Smooth muscle cell (in vitro differentiated cells): ENCODE measurements at regions not wholly inside any gene's neighbourhood (a gene's known extent, or its start where the extent isn't known, plus 50 kb on each side); places are given as distances from the start of the nearest gene placed in this dataset.

ENCODE experiments used
- DNase-seq: peaks from one replicate; lab custom pipeline; 2025; ENCODE audit not compliant: unreplicated experiment; lab: John Stamatoyannopoulos, UW
- H2AFZ ChIP-seq: fragments of 200-600 bp; sonication (generic); 2 replicates; pipeline ENCODE4 v1.6.0; 2016; ENCODE audit warnings: antibody characterized with exemption, low read depth, mild to moderate bottlenecking
- H3F3A ChIP-seq: fragments of 200-600 bp; sonication (generic); 2 replicates; pipeline ENCODE4 v1.6.0; 2017; ENCODE audit warnings: antibody characterized with exemption, low read depth
- H3K27ac ChIP-seq: fragments of 200-600 bp; sonication (generic); 2 replicates; pipeline ENCODE4 v1.5.1; 2016; ENCODE audit warnings: low read depth, mild to moderate bottlenecking
- H3K27me3 ChIP-seq: fragments of 200-600 bp; sonication (generic); 2 replicates; pipeline ENCODE4 v1.6.1; 2016; ENCODE audit warnings: low read depth, mild to moderate bottlenecking
- H3K36me3 ChIP-seq: fragments of 200-600 bp; sonication (generic); 2 replicates; pipeline ENCODE4 v1.5.1; 2016; ENCODE audit warnings: low read depth
- H3K4me1 ChIP-seq: fragments of 200-600 bp; sonication (generic); 2 replicates; pipeline ENCODE4 v1.5.1; 2016; ENCODE audit warnings: low read depth
- H3K4me2 ChIP-seq: fragments of 200-600 bp; sonication (generic); 2 replicates; pipeline ENCODE4 v1.6.0; 2016; ENCODE audit warnings: mild to moderate bottlenecking
- H3K4me3 ChIP-seq: fragments of 200-600 bp; sonication (generic); 2 replicates; pipeline ENCODE4 v1.5.1; 2016; ENCODE audit warnings: mild to moderate bottlenecking
- H3K79me2 ChIP-seq: fragments of 200-600 bp; sonication (generic); 2 replicates; pipeline ENCODE4 v1.6.0; 2016; ENCODE audit warnings: low read depth, mild to moderate bottlenecking
- H3K9ac ChIP-seq: fragments of 200-600 bp; sonication (generic); 2 replicates; pipeline ENCODE4 v1.6.0; 2016; ENCODE audit warnings: low read depth
- H3K9me3 ChIP-seq: fragments of 200-600 bp; sonication (generic); replicated peaks from 2 replicates; pipeline ENCODE4 v1.5.1; 2016; ENCODE audit warnings: low read depth
- H4K20me1 ChIP-seq: fragments of 200-600 bp; sonication (generic); 2 replicates; pipeline ENCODE4 v1.6.0; 2016; ENCODE audit warnings: low read depth
- WGBS: methylation state at CpG from one replicate; pipeline ENCODE4 v1.1.7; 2016; ENCODE audit warnings: low lambda C conversion rate; 5-methylcytosine and 5-hydroxymethylcytosine counted together
- TF ChIP-seq, protein P1 (sequence below): fragments of 200-600 bp; sonication (generic); IDR thresholded peaks from 2 replicates; pipeline ENCODE4 v1.5.1; 2017; ENCODE audit warnings: borderline replicate concordance, mild to moderate bottlenecking, antibody characterized with exemption; ENCODE audit not compliant: insufficient read depth, poor library complexity, severe bottlenecking

DNA sequence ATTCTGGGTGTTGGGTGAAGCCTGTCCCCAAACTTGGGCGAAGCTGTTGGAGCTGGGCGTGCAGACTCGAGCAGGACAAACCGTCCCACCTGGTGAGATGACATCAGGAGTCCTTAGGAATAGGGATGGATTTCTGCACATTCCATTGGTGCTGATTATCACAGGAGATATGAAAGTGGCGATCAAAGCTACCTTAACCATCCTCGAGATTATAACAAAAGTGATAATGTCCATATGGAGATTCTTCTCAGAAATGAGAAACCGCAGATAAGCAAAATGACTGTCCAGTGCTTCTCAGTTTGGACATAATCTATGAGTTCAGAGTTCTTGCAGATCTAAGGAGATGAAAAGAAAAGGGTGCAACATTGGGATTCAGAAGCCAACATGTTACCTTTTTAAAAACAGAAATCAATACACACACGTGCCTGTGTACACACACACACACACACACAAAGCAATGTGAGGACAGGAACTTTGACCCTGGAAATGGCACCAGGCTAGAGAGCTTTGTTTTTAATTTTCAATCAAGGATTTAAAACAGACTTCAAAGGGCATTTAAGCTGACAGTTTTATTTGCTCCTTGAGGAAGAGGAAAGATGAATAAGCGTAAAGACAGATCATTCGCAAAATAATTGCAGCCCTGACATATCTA is 165.4 kb downstream of the CD83 start:
- Histone ChIP-seq H3F3A (no peaks in the 10 kb centered on the region), H3K9me3 (no peaks in the 10 kb centered on the region), H3K27ac (no peak overlapping the region), H4K20me1 (no peaks in the 10 kb centered on the region), H3K4me2 (no peak overlapping the region), H3K36me3 (no peaks in the 10 kb centered on the region), H2AFZ (no peak overlapping the region), H3K4me3 (no peak overlapping the region), H3K79me2 (no peaks in the 10 kb centered on the region), H3K27me3 (no peaks in the 10 kb centered on the region), H3K4me1 (no peaks in the 10 kb centered on the region), H3K9ac (no peak overlapping the region)
- TF ChIP-seq, protein P1, sequence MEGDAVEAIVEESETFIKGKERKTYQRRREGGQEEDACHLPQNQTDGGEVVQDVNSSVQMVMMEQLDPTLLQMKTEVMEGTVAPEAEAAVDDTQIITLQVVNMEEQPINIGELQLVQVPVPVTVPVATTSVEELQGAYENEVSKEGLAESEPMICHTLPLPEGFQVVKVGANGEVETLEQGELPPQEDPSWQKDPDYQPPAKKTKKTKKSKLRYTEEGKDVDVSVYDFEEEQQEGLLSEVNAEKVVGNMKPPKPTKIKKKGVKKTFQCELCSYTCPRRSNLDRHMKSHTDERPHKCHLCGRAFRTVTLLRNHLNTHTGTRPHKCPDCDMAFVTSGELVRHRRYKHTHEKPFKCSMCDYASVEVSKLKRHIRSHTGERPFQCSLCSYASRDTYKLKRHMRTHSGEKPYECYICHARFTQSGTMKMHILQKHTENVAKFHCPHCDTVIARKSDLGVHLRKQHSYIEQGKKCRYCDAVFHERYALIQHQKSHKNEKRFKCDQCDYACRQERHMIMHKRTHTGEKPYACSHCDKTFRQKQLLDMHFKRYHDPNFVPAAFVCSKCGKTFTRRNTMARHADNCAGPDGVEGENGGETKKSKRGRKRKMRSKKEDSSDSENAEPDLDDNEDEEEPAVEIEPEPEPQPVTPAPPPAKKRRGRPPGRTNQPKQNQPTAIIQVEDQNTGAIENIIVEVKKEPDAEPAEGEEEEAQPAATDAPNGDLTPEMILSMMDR = no peak
- DNase-seq = no peak
- 89% methylated on average over 10 of the region's 10 CpGs for WGBS

DNA sequence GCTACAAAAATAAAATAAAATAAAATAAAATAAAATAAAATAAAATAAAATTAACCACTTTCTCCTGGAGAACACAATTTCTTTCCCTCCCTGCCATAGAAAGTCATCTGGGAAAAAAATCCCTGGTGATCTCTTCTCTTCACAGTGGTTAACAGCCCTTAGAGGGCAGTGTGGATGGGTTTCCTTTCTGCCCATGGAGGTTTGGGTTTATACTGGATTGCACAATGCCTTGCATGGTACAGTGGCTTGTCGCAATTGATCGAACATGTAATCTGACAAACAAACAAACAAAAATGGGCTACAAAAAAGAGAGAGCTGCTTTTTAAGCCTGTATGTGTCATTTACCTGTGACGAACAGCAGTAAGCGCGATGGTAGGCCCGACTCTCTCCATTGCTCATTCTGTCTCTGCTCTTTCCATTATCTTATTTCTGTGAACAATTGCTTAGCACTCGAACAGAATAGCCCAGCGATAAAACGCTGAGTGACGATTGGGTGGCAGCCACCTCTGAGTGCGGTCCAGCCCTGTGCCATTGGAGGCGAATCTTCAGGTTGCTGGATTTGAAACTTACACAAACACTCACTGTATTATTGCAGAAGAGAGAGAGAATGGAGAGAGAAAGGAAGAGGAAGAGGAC is 166.1 kb downstream of the CD83 start:
- no peak overlapping the region for H3K4me2 ChIP-seq
- TF ChIP-seq, protein P1 = no peak
- H3K4me1 ChIP-seq = no peaks in the 10 kb centered on the region
- no peaks in the 10 kb centered on the region for H3K9me3 ChIP-seq
- H3F3A ChIP-seq = no peaks in the 10 kb centered on the region
- H3K4me3 ChIP-seq = no peak overlapping the region
- H3K27ac ChIP-seq = no peak overlapping the region
- H3K9ac ChIP-seq = no peak overlapping the region
- 89% methylated on average over 12 of the region's 12 CpGs for WGBS
- DNase-seq = no peak
- H2AFZ ChIP-seq = no peak overlapping the region
- no peaks in the 10 kb centered on the region for H3K36me3 ChIP-seq
- H4K20me1 ChIP-seq = no peaks in the 10 kb centered on the region
- no peaks in the 10 kb centered on the region for H3K27me3 ChIP-seq
- no peaks in the 10 kb centered on the region for H3K79me2 ChIP-seq

DNA sequence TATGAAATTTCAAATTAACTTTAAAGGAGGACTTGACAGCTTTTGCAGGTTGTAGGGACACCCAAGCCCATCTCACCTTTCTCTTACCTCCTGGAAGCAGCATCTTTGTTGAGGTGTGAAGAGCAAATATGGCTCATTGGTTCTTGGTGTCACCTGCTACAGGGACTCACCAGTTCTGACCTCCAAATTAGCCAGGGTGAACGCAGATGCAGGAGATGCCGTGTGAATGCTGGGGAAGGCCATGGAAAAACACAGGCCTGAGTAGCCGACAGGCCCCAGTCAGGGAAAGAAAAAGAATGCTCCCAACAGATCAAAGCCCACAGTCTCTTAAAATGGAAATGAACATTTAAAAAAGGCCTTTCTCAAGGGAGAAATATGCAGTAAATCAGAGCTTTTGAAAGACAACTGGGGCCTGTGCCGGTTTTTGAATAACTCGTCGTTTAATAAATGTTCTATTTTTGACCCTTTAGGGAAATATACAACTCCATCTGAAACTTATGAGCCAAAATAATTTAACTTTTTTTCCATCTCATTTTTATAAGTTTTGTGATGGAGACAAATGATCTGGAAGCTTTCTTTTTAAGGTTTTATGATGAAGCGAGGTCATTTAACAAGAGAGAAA is 167.5 kb downstream of the CD83 start:
- H3K4me3 ChIP-seq = no peak overlapping the region
- H3F3A ChIP-seq = no peaks in the 10 kb centered on the region
- H3K36me3 ChIP-seq = no peaks in the 10 kb centered on the region
- no peak overlapping the region for H3K9ac ChIP-seq
- H4K20me1 ChIP-seq = no peaks in the 10 kb centered on the region
- no peak for DNase-seq
- H3K27ac ChIP-seq = no peak overlapping the region
- no peaks in the 10 kb centered on the region for H3K9me3 ChIP-seq
- H3K27me3 ChIP-seq = no peaks in the 10 kb centered on the region
- WGBS = 85% methylated on average over 7 of the region's 7 CpGs
- no peaks in the 10 kb centered on the region for H3K4me1 ChIP-seq
- no peak overlapping the region for H2AFZ ChIP-seq
- no peak overlapping the region for H3K4me2 ChIP-seq
- TF ChIP-seq, protein P1 = no peak
- no peaks in the 10 kb centered on the region for H3K79me2 ChIP-seq
